ENCODE measurements at regions not wholly inside any gene's neighbourhood (a gene's known extent, or its start where the extent isn't known, plus 50 kb on each side); places are given as distances from the start of the nearest gene placed in this dataset.
"Not testable (repeated sequence)": the region's sequence is repeated elsewhere in the genome, so short reads cannot be mapped to it uniquely, and the experiment has no call there.

DNA sequence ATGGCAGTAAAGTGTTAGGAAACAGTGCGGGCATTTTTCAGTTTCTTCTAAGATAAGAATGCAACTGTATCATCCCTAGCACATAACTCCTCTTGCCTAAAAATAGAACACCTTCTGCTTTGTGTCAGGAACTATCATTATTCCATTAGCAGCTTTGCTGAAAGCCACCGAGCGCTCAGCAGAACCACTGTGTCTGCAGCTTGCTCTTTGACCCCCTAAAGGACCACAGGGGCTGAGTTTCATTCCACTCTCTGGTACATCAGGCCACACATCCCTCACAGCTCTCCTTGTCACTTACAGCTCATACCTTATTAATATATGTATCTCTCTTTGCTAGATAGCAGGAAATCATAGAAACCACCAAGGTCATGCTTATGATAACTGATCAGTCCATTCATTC is 360.2 kb downstream of the KCNA4 start:
- no peak for DNase-seq
- in situ Hi-C loops (cut with HindIII; ENCODE audit: low pct_ligation_motif_present, low pct_unique_long_range_greater_than_20kb, low sequenced_read_pairs): no loop called here

DNA sequence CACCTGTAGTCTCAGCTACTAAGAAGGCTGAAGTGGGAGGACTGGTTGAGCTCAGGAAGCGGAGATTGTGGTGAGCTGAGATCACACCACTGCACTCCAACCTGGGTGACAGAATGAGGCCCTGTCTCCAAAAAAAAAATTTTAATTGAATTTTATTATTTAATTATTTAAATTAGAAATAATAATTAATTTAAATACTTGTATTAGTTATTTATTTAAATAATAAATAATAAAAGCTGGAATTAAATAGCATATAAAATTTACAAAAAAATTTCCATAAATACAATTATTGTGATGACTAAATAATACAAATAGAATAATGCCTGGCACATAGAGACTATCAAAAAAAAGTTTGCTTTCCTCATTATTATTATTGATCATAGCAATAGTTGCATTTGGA is 371.5 kb downstream of the KCNA4 start:
- in situ Hi-C loops (cut with HindIII; ENCODE audit: low pct_ligation_motif_present, low pct_unique_long_range_greater_than_20kb, low sequenced_read_pairs): no loop called here
- no peak for DNase-seq

DNA sequence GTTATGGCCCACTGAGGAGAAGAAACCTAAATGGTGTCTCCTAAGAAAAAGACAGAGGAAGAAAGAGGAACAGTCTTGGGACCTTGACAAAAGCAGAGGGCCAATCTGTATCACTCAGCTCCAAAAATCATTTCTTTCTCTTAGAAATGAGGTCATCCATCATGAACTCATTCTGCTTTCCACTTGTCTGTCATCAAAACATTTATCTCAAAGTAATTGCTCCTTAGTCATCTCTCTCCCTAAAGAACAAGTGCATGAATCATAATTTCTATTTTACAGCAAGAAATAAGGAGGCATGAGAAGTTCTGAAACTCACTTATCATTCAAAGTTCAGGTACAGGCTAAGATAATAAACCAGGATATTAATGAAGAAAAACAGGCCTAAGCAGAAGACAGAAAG is 375.6 kb downstream of the KCNA4 start:
- in situ Hi-C loops (cut with HindIII; ENCODE audit: low pct_ligation_motif_present, low pct_unique_long_range_greater_than_20kb, low sequenced_read_pairs): no loop called here
- no peak for DNase-seq

DNA sequence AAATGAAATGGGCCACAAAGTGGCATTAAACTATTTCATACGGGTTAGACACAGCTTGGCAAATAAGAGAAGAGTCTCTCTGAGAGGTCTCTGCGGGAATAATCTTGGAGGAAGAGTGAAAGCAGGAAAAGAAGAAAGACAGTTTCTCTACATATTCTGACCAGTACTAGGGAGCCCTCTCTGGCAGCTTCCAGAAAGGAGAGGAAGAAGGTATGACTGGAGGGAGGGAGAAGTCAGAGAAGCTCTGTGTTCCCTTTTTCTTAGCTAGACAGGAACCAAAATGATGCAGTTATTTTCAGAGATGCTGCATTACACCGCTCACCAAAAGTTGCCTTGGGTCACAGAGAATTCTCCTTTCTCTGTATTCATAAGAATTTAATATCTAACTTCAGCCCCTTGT is 382.1 kb downstream of the KCNA4 start:
- DNase-seq: peak; percentile 4
- in situ Hi-C loops (cut with HindIII; ENCODE audit: low pct_ligation_motif_present, low pct_unique_long_range_greater_than_20kb, low sequenced_read_pairs): no loop called here

DNA sequence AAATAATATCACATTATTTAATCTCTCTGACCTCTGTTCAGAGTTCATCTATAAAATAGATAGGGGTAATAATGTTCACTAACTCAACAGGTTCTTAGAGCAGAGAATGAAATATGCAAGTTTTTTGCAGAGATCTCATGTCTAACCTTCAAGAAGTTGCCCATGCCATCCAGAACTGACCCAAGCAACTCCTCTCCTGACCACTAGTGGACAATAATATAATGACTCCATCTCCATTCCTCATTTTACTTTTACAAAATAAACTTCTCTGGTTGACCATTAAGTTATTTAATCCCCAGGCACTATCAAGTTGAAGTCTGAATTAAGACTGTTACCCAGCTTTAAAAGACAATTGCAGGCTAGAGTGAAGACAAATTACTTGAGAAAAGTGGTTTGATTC is 382.6 kb downstream of the KCNA4 start:
- DNase-seq: peak; percentile 20

DNA sequence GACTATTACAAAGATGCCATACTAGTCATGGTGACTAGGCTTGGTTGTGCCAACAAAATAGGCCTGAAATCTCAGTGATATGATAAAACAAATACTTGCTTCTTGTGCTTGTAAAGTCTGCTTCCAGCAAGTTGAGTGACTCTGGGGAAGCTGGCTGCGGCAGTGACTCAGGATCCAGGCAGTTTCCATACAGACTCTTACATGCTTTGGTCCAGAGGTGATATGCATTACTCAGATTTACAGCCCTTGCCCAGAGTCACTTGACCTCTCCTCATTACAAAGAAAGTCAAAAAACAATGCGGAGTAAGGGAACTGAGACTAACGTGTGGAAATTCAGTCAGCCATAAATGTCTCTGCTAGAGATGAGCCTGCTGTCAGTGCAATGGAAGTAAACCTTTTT is 387.5 kb downstream of the KCNA4 start:
- no peak for DNase-seq

More for the DNA sequence above, 382.6 kb downstream of the KCNA4 start:
- in situ Hi-C loops (cut with HindIII; ENCODE audit: low pct_ligation_motif_present, low pct_unique_long_range_greater_than_20kb, low sequenced_read_pairs): no loop called here

DNA sequence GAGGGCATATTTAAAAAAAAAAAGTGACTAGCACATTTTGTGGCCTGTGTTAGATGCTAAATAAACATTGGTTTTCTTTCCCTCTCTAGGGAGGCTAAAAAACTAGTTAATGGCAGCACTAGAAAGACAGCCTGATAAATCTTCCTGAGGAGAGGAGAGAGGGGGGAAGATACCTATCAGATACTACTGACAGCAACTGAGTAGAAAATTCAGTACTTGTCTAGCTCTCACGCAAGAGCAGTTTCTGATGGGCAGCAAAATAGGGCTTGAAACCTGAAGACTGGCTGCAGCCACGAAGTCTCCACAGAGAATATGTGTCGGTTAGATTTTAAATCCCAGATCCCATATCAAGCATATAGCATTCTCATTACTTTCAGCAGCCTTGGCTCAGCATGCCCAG is 388.2 kb downstream of the KCNA4 start:
- in situ Hi-C loops (cut with HindIII; ENCODE audit: low pct_ligation_motif_present, low pct_unique_long_range_greater_than_20kb, low sequenced_read_pairs): no loop called here

More for the DNA sequence above, 387.5 kb downstream of the KCNA4 start:
- in situ Hi-C loops (cut with HindIII; ENCODE audit: low pct_ligation_motif_present, low pct_unique_long_range_greater_than_20kb, low sequenced_read_pairs): no loop called here

DNA sequence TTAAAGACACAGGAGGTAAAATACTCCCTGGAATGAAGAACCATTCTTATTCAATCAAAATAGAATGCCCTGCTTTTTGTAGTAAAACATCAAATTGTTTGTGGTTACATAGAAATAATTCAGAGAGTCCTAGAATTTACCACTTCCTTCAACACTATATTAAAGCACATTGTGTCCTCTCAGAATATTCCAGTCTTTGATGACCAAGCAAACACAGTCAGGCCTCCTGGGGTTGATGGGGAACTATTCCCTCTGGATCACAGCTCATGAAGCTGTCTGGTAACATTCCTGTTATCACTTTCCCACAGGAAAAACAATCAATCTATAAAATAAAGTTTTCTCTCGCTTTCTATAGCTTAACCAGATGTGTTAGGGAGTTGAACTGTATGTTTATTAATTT is 389.3 kb downstream of the KCNA4 start:
- DNase-seq: no peak
- in situ Hi-C loops (cut with HindIII; ENCODE audit: low pct_ligation_motif_present, low pct_unique_long_range_greater_than_20kb, low sequenced_read_pairs): no loop called here

More for the DNA sequence above, 388.2 kb downstream of the KCNA4 start:
- DNase-seq: no peak

DNA sequence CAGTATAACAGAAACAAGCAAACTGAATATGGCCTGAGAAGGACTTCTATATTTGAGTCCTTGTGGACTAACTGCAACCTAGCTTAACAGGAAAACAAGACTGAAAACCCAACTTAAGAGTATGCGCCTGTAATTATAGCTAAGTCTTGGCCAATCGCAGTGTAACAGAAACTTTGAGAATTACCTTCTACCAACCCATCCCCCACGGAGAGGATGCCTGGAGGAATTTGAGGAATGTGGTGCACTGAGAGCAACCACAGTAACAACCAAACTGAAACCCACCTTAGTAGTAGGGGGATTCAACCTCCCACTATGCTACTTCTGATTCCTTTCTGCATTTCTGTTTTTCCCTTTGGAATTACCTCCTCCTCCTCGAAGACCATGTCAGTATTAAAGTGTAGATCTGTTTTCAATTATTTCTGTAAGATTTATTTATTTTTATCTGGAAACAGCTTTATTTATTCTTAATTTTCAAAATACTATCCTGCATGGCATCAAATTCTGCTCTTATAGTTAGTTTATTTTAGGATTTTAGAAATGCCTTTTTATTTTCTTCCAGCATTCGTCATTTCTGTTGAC is 393.6 kb downstream of the KCNA4 start:
- in situ Hi-C loops (cut with HindIII; ENCODE audit: low pct_ligation_motif_present, low pct_unique_long_range_greater_than_20kb, low sequenced_read_pairs): no loop called here
- no peak for DNase-seq

DNA sequence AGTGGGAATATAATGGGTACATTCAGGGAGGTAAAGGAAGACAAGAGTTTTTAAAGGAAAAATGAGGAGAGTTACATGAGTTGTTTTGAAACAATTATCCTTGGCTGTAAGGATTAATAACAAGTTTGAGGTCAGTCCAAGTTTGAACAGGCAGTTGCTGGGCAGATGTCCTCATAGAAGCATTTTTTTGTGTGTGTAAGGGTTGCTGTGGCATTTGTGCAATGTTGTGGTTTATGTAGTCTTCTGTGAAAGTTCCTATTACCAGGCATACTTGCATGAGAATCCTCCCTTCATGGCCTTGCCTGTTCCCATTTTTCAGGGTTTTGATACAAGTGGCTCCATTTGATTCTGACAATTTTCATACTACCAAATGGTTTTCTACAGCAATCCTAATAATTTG is 400.2 kb downstream of the KCNA4 start:
- in situ Hi-C loops (cut with HindIII; ENCODE audit: low pct_ligation_motif_present, low pct_unique_long_range_greater_than_20kb, low sequenced_read_pairs): no loop called here

DNA sequence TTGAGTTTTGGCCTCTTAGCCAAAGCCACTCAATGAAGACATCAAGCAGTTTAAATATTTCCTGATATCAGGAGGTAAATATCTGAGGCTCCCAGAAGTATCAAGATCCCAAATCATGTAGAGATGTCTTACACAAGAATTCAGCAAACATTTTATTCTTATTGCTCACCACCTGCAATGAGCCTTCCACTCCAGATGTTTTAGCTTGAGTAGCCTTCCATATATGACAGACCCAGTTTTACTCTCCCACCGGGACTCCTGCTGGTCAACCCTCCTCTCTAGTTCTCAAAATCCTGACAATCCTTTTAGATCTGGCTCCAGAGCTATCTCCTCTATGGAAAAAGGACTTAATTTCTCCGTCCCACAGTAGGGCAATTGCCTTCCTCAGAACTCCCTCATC is 404.4 kb downstream of the KCNA4 start:
- in situ Hi-C loops (cut with HindIII; ENCODE audit: low pct_ligation_motif_present, low pct_unique_long_range_greater_than_20kb, low sequenced_read_pairs): no loop called here
- no peak for DNase-seq

More for the DNA sequence above, 400.2 kb downstream of the KCNA4 start:
- DNase-seq: no peak

DNA sequence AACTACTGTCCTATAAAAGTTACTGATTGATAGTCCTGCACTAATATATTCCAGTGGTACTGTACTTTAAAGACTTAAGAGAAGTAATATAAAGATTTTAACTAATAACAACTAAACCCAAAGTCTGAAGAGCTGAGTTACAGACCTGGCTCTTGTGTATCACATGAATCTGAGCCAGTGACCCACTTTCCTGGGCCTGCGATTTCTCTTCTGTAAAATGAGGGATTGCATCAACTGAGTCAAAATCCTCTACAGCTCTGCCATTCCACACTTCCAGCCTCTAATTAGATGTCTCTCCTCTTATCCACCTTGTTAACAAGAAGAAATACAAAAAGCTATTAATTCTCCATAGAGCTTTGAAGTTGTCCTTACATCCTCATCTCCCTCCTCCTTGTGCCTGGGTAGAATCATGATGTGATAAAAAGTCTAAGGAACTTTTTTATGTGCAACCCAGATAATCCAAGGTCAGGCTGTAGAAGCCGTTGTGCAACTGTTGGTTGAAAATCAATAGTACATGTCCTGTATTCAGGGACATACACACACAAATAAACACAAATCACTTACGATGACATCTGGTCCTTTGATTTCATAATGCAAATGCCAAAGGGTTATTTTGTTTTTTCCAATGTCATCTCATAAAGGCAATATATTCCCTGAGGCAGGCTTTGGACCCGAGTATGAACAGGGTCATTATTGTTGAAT is 410.3 kb downstream of the KCNA4 start:
- DNase-seq: no peak
- in situ Hi-C loops (cut with HindIII; ENCODE audit: low pct_ligation_motif_present, low pct_unique_long_range_greater_than_20kb, low sequenced_read_pairs): no loop called here

DNA sequence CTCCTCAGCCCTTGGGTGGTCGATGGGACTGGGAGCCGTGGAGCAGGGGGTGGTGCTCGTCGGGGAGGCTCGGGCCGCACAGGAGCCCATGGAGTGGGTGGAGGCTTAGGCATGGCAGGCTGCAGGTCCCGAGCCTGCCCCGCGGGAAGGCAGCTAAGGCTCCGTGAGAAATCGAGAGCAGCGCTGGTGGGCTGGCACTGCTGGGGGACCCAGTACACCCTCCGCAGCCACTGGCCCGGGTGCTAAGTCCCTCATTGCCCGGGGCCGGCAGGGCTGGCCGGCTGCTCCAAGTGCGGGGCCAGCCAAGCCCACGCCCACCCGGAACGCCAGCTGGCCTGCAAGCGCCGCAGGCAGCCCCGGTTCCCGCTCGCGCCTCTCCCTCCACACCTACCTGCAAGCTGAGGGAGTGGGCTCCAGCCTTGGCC is 416.7 kb downstream of the KCNA4 start:
- in situ Hi-C loops (cut with HindIII; ENCODE audit: low pct_ligation_motif_present, low pct_unique_long_range_greater_than_20kb, low sequenced_read_pairs); DNase-seq: not testable (repeated sequence)

DNA sequence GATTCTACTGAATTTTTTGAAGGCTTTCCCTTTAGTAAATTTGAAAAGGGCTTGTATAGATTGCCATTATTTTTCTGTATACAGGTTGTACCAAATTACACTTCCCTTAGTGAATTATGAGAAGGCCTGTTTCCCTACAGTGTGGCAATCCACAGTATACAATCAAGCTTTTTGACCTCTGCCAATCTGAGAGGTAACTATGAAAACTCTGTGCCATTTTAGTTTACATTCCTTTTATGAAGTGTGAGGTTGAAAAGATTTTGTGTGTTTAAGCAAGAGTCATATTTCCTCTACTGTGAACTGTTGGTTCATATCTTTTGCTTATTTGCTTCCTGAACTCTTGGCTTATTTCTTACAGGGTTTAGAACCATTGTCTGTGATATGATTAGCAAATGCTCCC is 432.5 kb downstream of the KCNA4 start:
- no peak for DNase-seq
- in situ Hi-C loops (cut with HindIII; ENCODE audit: low pct_ligation_motif_present, low pct_unique_long_range_greater_than_20kb, low sequenced_read_pairs): no loop called here

DNA sequence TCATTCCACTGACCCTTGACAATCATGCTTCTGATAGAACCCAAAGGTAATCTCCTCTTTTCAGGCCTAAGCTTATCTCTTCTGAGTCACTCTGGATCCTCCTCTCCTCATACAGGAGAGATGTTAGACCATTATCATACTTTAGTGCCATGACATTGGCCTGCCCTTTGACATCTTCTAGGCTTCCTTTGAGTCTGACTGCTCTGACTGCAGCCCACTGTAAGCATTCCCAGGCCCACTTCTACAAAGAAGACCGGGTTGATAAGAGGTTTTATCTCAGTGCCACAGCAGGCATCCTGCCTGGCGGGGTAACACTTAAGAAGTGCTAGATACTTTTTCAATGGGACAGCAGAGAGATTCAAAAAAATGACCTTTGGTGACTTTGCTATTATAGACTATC is 438.0 kb downstream of the KCNA4 start:
- no peak for DNase-seq
- in situ Hi-C loops (cut with HindIII; ENCODE audit: low pct_ligation_motif_present, low pct_unique_long_range_greater_than_20kb, low sequenced_read_pairs): no loop called here

DNA sequence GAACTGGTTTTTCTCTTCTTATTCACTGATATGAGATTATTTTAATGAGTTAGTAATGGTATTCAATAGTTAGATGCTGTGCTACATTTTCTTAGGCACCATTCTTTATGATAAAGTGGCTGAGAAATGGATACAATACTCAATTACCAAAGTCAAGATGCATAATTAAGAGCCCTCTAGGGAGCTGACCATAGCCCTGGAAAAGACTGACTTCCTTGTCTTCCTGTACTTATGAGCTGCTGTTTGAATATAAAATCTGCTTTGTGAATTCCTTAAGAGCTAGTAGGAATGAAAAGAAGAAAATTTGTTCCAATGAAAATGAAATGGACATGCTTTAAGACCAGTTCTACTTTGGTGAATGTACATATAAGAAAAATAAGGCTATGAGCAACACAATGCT is 452.3 kb downstream of the KCNA4 start:
- in situ Hi-C loops (cut with HindIII; ENCODE audit: low pct_ligation_motif_present, low pct_unique_long_range_greater_than_20kb, low sequenced_read_pairs): no loop called here
- no peak for DNase-seq

DNA sequence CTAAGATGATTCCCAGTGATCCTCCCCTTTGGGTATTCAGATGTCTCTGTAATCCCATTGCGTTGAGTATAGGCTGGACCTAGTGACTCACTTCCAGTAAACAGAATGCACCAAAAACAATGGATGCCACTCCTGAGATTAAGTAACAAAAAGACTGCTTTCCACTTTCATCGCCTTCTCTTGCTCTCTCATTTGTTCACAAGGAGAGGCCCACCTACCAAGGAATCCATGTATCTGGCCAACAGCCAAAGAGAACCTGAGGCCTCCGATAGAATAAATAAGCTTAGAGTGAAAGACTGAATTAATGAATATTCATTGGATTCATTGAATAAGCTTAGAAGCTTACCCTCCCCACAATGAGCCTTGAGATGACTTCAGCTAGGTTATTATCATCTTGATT is 454.6 kb downstream of the KCNA4 start:
- DNase-seq: no peak
- in situ Hi-C loops (cut with HindIII; ENCODE audit: low pct_ligation_motif_present, low pct_unique_long_range_greater_than_20kb, low sequenced_read_pairs): no loop called here

DNA sequence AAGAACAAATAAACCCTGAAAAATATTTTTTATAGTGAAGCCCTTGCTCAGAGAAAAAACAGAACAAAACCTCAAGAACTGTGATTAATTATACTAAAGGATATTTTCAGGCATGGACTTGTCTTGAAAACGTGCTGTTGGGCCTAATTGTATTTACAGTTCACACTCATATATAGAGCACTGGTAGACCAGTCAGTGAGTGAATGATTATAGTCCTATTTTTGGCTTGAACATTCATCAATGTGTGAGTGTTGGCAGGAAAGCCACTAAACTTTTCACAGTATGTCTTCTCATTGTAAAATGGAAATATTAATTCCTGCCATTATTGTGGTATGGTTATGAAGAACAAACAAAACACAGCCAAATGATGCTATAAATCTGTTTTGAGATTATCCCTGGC is 462.8 kb downstream of the KCNA4 start:
- in situ Hi-C loops (cut with HindIII; ENCODE audit: low pct_ligation_motif_present, low pct_unique_long_range_greater_than_20kb, low sequenced_read_pairs): no loop called here
- no peak for DNase-seq

DNA sequence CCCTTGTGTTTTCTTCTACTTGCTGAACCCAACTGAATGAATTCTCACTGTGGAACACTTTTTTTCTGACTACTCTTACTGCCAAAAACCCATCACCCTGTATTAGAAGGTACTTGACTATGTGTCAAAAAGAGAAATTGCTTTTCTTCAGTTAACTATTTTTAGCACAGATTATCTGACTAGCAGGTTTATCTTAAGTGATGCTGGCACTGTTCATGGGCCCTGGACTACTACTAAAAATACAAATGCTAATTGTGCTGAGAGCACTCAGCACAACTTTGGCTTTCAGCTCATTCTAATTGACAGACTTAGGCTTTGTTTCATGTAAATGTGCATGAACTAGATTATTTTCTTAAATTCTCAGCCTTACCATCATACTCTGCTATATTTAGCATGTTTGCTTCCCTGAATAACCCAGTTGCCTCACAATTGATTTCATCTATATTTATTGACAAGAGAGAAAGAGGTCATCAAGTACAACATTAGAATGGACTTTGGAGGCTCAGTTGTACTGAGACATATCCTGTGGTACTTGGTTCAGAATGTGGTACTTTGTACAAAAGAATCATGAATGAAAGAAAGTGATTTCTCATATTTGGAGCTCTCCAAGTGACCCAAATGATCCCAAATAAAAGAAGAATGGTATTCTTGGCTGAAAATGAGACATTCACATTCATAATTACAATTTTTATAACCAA is 478.3 kb downstream of the KCNA4 start:
- in situ Hi-C loops (cut with HindIII; ENCODE audit: low pct_ligation_motif_present, low pct_unique_long_range_greater_than_20kb, low sequenced_read_pairs): no loop called here
- DNase-seq: no peak

DNA sequence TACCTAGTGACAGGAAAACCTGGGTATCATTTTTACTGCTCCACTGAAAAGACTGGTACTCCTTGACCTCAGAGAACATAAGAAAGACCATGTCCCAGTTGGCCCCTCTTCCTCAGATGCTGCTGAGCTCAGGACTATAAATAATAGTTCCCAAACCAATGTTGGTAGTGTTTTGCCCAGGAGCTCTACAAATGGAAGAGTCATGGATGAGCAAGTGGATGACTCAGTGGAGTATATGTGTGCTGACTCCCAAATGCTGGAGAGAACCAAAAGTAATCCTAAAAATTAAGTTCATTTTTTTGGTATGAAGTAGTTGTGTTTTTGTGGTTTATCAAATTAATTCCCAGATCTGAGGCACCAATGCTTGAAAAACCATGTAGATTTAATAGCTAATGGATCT is 482.0 kb downstream of the KCNA4 start:
- in situ Hi-C loops (cut with HindIII; ENCODE audit: low pct_ligation_motif_present, low pct_unique_long_range_greater_than_20kb, low sequenced_read_pairs): no loop called here
- DNase-seq: no peak

Measured in ACHN (cell line).